ENCODE measurements at regions not wholly inside any gene's neighbourhood (a gene's known extent, or its start where the extent isn't known, plus 50 kb on each side); places are given as distances from the start of the nearest gene placed in this dataset.

GRCh38 chr3:64336488-64336887 is 111.2 kb upstream of the PRICKLE2 start:
- TF ChIP-seq CTCF (IDR thresholded peaks at IDR 0.05; ENCODE audit: borderline replicate concordance, extremely low read depth, insufficient read depth) = no peak
- Histone ChIP-seq H3K27me3 (ENCODE audit: control insufficient read depth, insufficient read depth, low read length) (no peaks in the 10 kb centered on the region), H3K36me3 (ENCODE audit: control insufficient read depth in 2 of 3, insufficient read depth in 3 of 3, low read length in 3 of 3) (no peaks in the 10 kb centered on the region), H3K9ac (ENCODE audit: low read length in 3 of 3) (no peak overlapping the region), H3K27ac (ENCODE audit: low read depth in 2 of 2, low read length in 2 of 2) (no peak overlapping the region), H3K9me3 (ENCODE audit: control insufficient read depth in 2 of 3, insufficient read depth in 1 of 3, low read length in 3 of 3) (no peaks in the 10 kb centered on the region), H3K4me3 (ENCODE audit: low read length in 3 of 3) (no peak overlapping the region), H3K4me1 (ENCODE audit: control insufficient read depth in 2 of 3, insufficient read depth in 2 of 3, low read depth in 1 of 3, low read length in 3 of 3) (peaks cover 4 to 5% (median 4%) of the 10 kb centered on the region in 3 donors)
- intact Hi-C loops (cut with DNase I) = no loop called here
- FAIRE-seq (no peak), DNase-seq (no peak)

- no peaks in the 10 kb centered on the region for H3K9me3 ChIP-seq (ENCODE audit: control insufficient read depth in 2 of 3, insufficient read depth in 1 of 3, low read length in 3 of 3)
- no peaks in the 10 kb centered on the region for H3K36me3 ChIP-seq (ENCODE audit: control insufficient read depth in 2 of 3, insufficient read depth in 3 of 3, low read length in 3 of 3)
- DNase-seq = no peak
- intact Hi-C loops (cut with DNase I) = no loop called here
- no peaks in the 10 kb centered on the region for H3K4me1 ChIP-seq (ENCODE audit: control insufficient read depth in 2 of 3, insufficient read depth in 2 of 3, low read depth in 1 of 3, low read length in 3 of 3)
- no peak overlapping the region for H3K4me3 ChIP-seq (ENCODE audit: low read length in 3 of 3)
- no peaks in the 10 kb centered on the region for H3K27me3 ChIP-seq (ENCODE audit: control insufficient read depth, insufficient read depth, low read length)
- TF ChIP-seq CTCF (IDR thresholded peaks at IDR 0.05; ENCODE audit: borderline replicate concordance, extremely low read depth, insufficient read depth) = no peak
- H3K27ac ChIP-seq (ENCODE audit: low read depth in 2 of 2, low read length in 2 of 2) = no peak overlapping the region
- no peak for FAIRE-seq
- H3K9ac ChIP-seq (ENCODE audit: low read length in 3 of 3) = no peak overlapping the region
Observed at GRCh38 chr3:64332459-64333350, 107.4 kb upstream of the PRICKLE2 start.

GRCh38 chr3:64331605-64332004 is 106.3 kb upstream of the PRICKLE2 start:
- DNase-seq (no peak), FAIRE-seq (no peak)
- TF ChIP-seq CTCF (IDR thresholded peaks at IDR 0.05; ENCODE audit: borderline replicate concordance, extremely low read depth, insufficient read depth) = no peak
- H3K9ac ChIP-seq (ENCODE audit: low read length in 3 of 3) = no peak overlapping the region
- no peaks in the 10 kb centered on the region for H3K27me3 ChIP-seq (ENCODE audit: control insufficient read depth, insufficient read depth, low read length)
- H3K4me1 ChIP-seq (ENCODE audit: control insufficient read depth in 2 of 3, insufficient read depth in 2 of 3, low read depth in 1 of 3, low read length in 3 of 3) = no peaks in the 10 kb centered on the region
- H3K36me3 ChIP-seq (ENCODE audit: control insufficient read depth in 2 of 3, insufficient read depth in 3 of 3, low read length in 3 of 3) = no peaks in the 10 kb centered on the region
- H3K27ac ChIP-seq (ENCODE audit: low read depth in 2 of 2, low read length in 2 of 2) = no peak overlapping the region
- H3K4me3 ChIP-seq (ENCODE audit: low read length in 3 of 3) = no peak overlapping the region
- no peaks in the 10 kb centered on the region for H3K9me3 ChIP-seq (ENCODE audit: control insufficient read depth in 2 of 3, insufficient read depth in 1 of 3, low read length in 3 of 3)
- intact Hi-C loops (cut with DNase I) = no loop called here

Measured in kidney (tissue), 13 donors.